ENCODE measurements at regions not wholly inside any gene's neighbourhood (a gene's known extent, or its start where the extent isn't known, plus 50 kb on each side); places are given as distances from the start of the nearest gene placed in this dataset.
"Not testable (repeated sequence)": the region's sequence is repeated elsewhere in the genome, so short reads cannot be mapped to it uniquely, and the experiment has no call there.

- not testable (repeated sequence) for TF ChIP-seq POLR2A (IDR thresholded peaks at IDR 0.05; ENCODE audit: low read length); GATA1 (IDR thresholded peaks at IDR 0.05; ENCODE audit: low read depth, low read length)
These were observed 344.8 kb upstream of the DEFB115 start for GRCh38 chr20:30912661-30913026.

All from erythroblast (primary cell).